Keratinocyte (primary cell): ENCODE measurements at regions not wholly inside any gene's neighbourhood (a gene's known extent, or its start where the extent isn't known, plus 50 kb on each side); places are given as distances from the start of the nearest gene placed in this dataset.

Source experiments
- DNase-seq: peaks from one replicate; pipeline ENCODE4 v3.0.0-alpha.2; 2011; ENCODE audit warnings: low read depth, missing footprints, low spot score
- FAIRE-seq: peaks from 2 replicates; lab custom pipeline; 2011; peaks lifted over from hg19 to GRCh38; lab: Jason Lieb, UNC
- H2AFZ ChIP-seq: 2 replicates; pipeline ENCODE4 v1.6.0; 2012; ENCODE audit warnings: low read length, control low read depth, inconsistent platforms; ENCODE audit not compliant: control insufficient read depth
- H3K27ac ChIP-seq: 2 replicates; pipeline ENCODE4 v1.5.1; 2011; ENCODE audit warnings: low read length; ENCODE audit not compliant: control insufficient read depth, insufficient read depth
- H3K27me3 ChIP-seq: 3 replicates; pipeline ENCODE4 v1.6.0; 2011; ENCODE audit warnings: low read length; ENCODE audit not compliant: control insufficient read depth, insufficient read depth; ENCODE audit errors: extremely low read depth
- H3K36me3 ChIP-seq, 2 experiments: 2 replicates in 1 of 2; 3 replicates in 1 of 2; pipeline ENCODE4 v1.5.1; 2011; ENCODE audit warnings: low read length in 2 of 2, mild to moderate bottlenecking in 1 of 2; ENCODE audit not compliant: control insufficient read depth in 2 of 2, insufficient read depth in 2 of 2; ENCODE audit errors: extremely low read depth in 1 of 2
- H3K4me1 ChIP-seq: 3 replicates; pipeline ENCODE4 v1.5.1; 2011; ENCODE audit warnings: low read length; ENCODE audit not compliant: control insufficient read depth, insufficient read depth; ENCODE audit errors: extremely low read depth
- H3K4me2 ChIP-seq: 3 replicates; pipeline ENCODE4 v1.6.0; 2011; ENCODE audit warnings: low read depth, low read length; ENCODE audit not compliant: control insufficient read depth, insufficient read depth; ENCODE audit errors: extremely low read depth
- H3K4me3 ChIP-seq, 3 experiments: fragments of 200-600 bp in 1 of 3; sonication (generic) in 1 of 3; 2 replicates in 2 of 3; 3 replicates in 1 of 3; pipeline ENCODE4 v1.5.1; 2011 to 2016; ENCODE audit warnings: low read length in 3 of 3, mild to moderate bottlenecking in 3 of 3, control low read depth in 2 of 3, inconsistent platforms in 1 of 3, low read depth in 1 of 3, mixed read lengths in 1 of 3, mixed run types in 1 of 3, moderate library complexity in 1 of 3; ENCODE audit not compliant: control insufficient read depth in 2 of 3, insufficient read depth in 2 of 3; ENCODE audit errors: extremely low read depth in 1 of 3
- H3K79me2 ChIP-seq: 2 replicates; pipeline ENCODE4 v1.6.0; 2012; ENCODE audit warnings: low read length; ENCODE audit not compliant: control insufficient read depth, insufficient read depth
- H3K9ac ChIP-seq: 3 replicates; pipeline ENCODE4 v1.6.0; 2011; ENCODE audit warnings: low read length; ENCODE audit not compliant: control insufficient read depth, insufficient read depth; ENCODE audit errors: extremely low read depth
- H3K9me1 ChIP-seq: 3 replicates; pipeline ENCODE4 v1.6.0; 2011; ENCODE audit warnings: low read length; ENCODE audit not compliant: control insufficient read depth, insufficient read depth; ENCODE audit errors: extremely low read depth
- H3K9me3 ChIP-seq: 2 replicates; pipeline ENCODE4 v1.5.1; 2012; ENCODE audit warnings: low read depth, low read length; ENCODE audit not compliant: control insufficient read depth
- H4K20me1 ChIP-seq: 3 replicates; pipeline ENCODE4 v1.6.0; 2011; ENCODE audit warnings: low read length; ENCODE audit not compliant: control insufficient read depth, insufficient read depth; ENCODE audit errors: extremely low read depth
- CTCF ChIP-seq, 3 experiments: IDR thresholded peaks in 1 of 3; conservative IDR thresholded peaks in 1 of 3; optimal IDR thresholded peaks in 1 of 3; 2 replicates in 2 of 3; 3 replicates in 1 of 3; pipeline versions ENCODE3 to v1.5.1; 2011; ENCODE audit warnings: low read length in 3 of 3, mild to moderate bottlenecking in 3 of 3, moderate library complexity in 2 of 3, control low read depth in 1 of 3, inconsistent platforms in 1 of 3; ENCODE audit not compliant: insufficient read depth in 2 of 3; ENCODE audit errors: extremely low read depth in 1 of 3
- EZH2 ChIP-seq: IDR thresholded peaks from one replicate; pipeline ENCODE4 v1.6.1; 2012; ENCODE audit warnings: inconsistent platforms, mild to moderate bottlenecking, low read length, moderate library complexity
- dilution Hi-C: fragments of 300-500 bp; cut with MboI; formaldehyde crosslinking; loops from one replicate; pipeline ENCODE4 v1.7.0; 2020; ENCODE audit warnings: low sequenced_read_pairs; ENCODE audit not compliant: extremely low pct_ligation_motif_present

DNA sequence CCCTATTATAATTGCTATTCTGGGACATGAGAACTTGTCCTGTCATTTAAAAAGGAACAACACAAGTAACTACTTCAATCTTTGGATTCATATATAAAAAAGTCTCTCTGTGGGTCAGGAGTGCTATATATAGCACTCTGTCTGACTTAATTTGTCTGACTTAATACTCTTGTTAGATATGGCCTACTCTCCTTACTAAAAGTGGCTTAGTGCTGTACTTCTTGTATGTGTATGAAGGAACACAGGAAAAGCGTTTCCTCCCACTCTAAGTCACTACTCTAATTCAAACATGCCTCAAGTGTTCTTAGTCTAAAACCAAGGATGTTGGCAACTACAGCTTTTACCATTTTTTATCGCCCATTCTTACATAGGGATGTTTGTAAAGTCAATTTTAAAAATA is 255.2 kb upstream of the ROBO1 start:
- dilution Hi-C loops: no loop called here
- DNase-seq (no peak), FAIRE-seq (no peak)
- Histone ChIP-seq H3K27me3 (no peaks in the 10 kb centered on the region), H3K4me3 (no peak overlapping the region), H3K27ac (no peak overlapping the region), H4K20me1 (no peaks in the 10 kb centered on the region), H3K4me1 (no peaks in the 10 kb centered on the region), H3K9ac (no peak overlapping the region), H3K9me3 (no peaks in the 10 kb centered on the region), H2AFZ (no peak overlapping the region), H3K9me1 (no peaks in the 10 kb centered on the region), H3K4me2 (no peak overlapping the region), H3K36me3 (no peaks in the 10 kb centered on the region), H3K79me2 (no peaks in the 10 kb centered on the region)
- TF ChIP-seq EZH2 (no peak), CTCF (optimal IDR thresholded peaks at IDR 0.05 in 1 of 3, IDR thresholded peaks at IDR 0.05 in 1 of 3, conservative IDR thresholded peaks at IDR 0.05 in 1 of 3; ENCODE audit: extremely low read depth in 1 of 3, insufficient read depth in 2 of 3, low read length in 3 of 3) (no peak)

DNA sequence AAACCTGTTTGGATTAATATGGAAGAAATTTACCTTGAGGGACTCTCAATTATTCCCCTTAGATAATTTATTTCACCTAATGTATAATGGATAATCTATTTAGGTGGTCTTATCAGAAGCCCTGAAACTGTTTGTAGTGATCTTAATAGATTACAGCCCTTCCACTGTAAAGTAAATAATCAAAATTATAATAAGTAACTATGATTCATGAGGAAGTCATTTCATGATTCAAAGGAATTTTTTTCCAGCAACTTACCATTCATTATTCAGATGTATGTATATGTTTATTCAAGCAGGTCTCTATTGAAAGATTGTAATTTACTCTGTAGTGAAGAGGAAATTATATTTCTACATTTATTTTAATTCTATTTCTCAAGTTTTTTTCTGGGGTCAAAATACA is 250.6 kb upstream of the ROBO1 start:
- no peak overlapping the region for H2AFZ ChIP-seq
- H3K79me2 ChIP-seq: no peaks in the 10 kb centered on the region
- FAIRE-seq (no peak), DNase-seq (no peak)
- no peak overlapping the region for H3K27ac ChIP-seq
- no peaks in the 10 kb centered on the region for H3K27me3 ChIP-seq
- dilution Hi-C loops: no loop called here
- no peak overlapping the region for H3K4me3 ChIP-seq
- TF ChIP-seq CTCF (optimal IDR thresholded peaks at IDR 0.05 in 1 of 3, IDR thresholded peaks at IDR 0.05 in 1 of 3, conservative IDR thresholded peaks at IDR 0.05 in 1 of 3; ENCODE audit: extremely low read depth in 1 of 3, insufficient read depth in 2 of 3, low read length in 3 of 3): no peak
- no peak for TF ChIP-seq EZH2
- H3K4me1 ChIP-seq: no peaks in the 10 kb centered on the region
- no peak overlapping the region for H3K4me2 ChIP-seq
- no peaks in the 10 kb centered on the region for H3K9me3 ChIP-seq
- no peak overlapping the region for H3K9ac ChIP-seq
- no peaks in the 10 kb centered on the region for H4K20me1 ChIP-seq
- H3K36me3 ChIP-seq: no peaks in the 10 kb centered on the region
- H3K9me1 ChIP-seq: no peaks in the 10 kb centered on the region
